Mesendoderm (in vitro differentiated cells): ENCODE measurements at regions not wholly inside any gene's neighbourhood (a gene's known extent, or its start where the extent isn't known, plus 50 kb on each side); places are given as distances from the start of the nearest gene placed in this dataset.

Experiments
- DNase-seq: peaks from one replicate; pipeline ENCODE4 v3.0.0; 2013
- H2AK5ac ChIP-seq: 2 replicates; pipeline ENCODE4 v1.6.1; 2013; ENCODE audit warnings: low read length, inconsistent platforms
- H2BK120ac ChIP-seq: 2 replicates; pipeline ENCODE4 v1.6.1; 2013; ENCODE audit warnings: low read depth, mild to moderate bottlenecking, low read length, moderate library complexity, mixed read lengths
- H2BK15ac ChIP-seq: replicated peaks from 2 replicates; pipeline ENCODE4 v1.6.1; 2013; ENCODE audit warnings: low read depth, mild to moderate bottlenecking, moderate library complexity
- H2BK5ac ChIP-seq: 2 replicates; pipeline ENCODE4 v1.6.1; 2013; ENCODE audit warnings: low read length, inconsistent platforms
- H3K18ac ChIP-seq: 2 replicates; pipeline ENCODE4 v1.6.1; 2013; ENCODE audit warnings: mild to moderate bottlenecking, low read length, mixed read lengths
- H3K23ac ChIP-seq: one replicate; pipeline ENCODE4 v1.6.1; 2013; ENCODE audit warnings: low read length
- H3K27ac ChIP-seq: 2 replicates; pipeline ENCODE4 v1.5.1; 2013; ENCODE audit warnings: low read depth, mild to moderate bottlenecking, inconsistent platforms, low read length, moderate library complexity
- H3K27me3 ChIP-seq: 2 replicates; pipeline ENCODE4 v1.6.1; 2013; ENCODE audit warnings: low read length, control low read depth, mild to moderate bottlenecking, inconsistent platforms; ENCODE audit not compliant: insufficient read depth, poor library complexity
- H3K36me3 ChIP-seq: 2 replicates; pipeline ENCODE4 v1.6.1; 2013; ENCODE audit warnings: low read length, inconsistent platforms; ENCODE audit not compliant: control insufficient read depth, insufficient read depth
- H3K4ac ChIP-seq: one replicate; pipeline ENCODE4 v1.6.1; 2013; ENCODE audit warnings: low read depth, mild to moderate bottlenecking, low read length, moderate library complexity
- H3K4me1 ChIP-seq: 2 replicates; pipeline ENCODE4 v1.6.1; 2013; ENCODE audit warnings: low read depth, low read length, inconsistent platforms; ENCODE audit not compliant: control insufficient read depth
- H3K4me2 ChIP-seq: 2 replicates; pipeline ENCODE4 v1.6.1; 2013; ENCODE audit warnings: low read length
- H3K4me3 ChIP-seq: 2 replicates; pipeline ENCODE4 v1.5.1; 2013; ENCODE audit warnings: mild to moderate bottlenecking, low read length
- H3K56ac ChIP-seq: one replicate; pipeline ENCODE4 v1.6.1; 2013; ENCODE audit warnings: low read length
- H3K79me1 ChIP-seq: 2 replicates; pipeline ENCODE4 v1.6.1; 2013; ENCODE audit warnings: low read length, inconsistent platforms
- H3K79me2 ChIP-seq: 2 replicates; pipeline ENCODE4 v1.6.1; 2013; ENCODE audit warnings: mild to moderate bottlenecking, low read length; ENCODE audit not compliant: control insufficient read depth, insufficient read depth
- H3K9ac ChIP-seq: 2 replicates; pipeline ENCODE4 v1.6.1; 2013; ENCODE audit warnings: low read length, inconsistent platforms
- H4K5ac ChIP-seq: one replicate; pipeline ENCODE4 v1.6.1; 2013; ENCODE audit warnings: low read length
- H4K8ac ChIP-seq: one replicate; pipeline ENCODE4 v1.6.1; 2013; ENCODE audit warnings: low read depth, mild to moderate bottlenecking, control low read depth, low read length, moderate library complexity
- WGBS: extraction: QIAGEN DNeasy Blood & Tissue Kit; methylation state at CpG from one replicate; pipeline ENCODE4 v1.1.7; 2013; ENCODE audit warnings: low lambda C conversion rate, missing lambda C conversion rate; ENCODE audit not compliant: insufficient coverage; ENCODE audit errors: extremely low coverage; 5-methylcytosine and 5-hydroxymethylcytosine counted together

DNA sequence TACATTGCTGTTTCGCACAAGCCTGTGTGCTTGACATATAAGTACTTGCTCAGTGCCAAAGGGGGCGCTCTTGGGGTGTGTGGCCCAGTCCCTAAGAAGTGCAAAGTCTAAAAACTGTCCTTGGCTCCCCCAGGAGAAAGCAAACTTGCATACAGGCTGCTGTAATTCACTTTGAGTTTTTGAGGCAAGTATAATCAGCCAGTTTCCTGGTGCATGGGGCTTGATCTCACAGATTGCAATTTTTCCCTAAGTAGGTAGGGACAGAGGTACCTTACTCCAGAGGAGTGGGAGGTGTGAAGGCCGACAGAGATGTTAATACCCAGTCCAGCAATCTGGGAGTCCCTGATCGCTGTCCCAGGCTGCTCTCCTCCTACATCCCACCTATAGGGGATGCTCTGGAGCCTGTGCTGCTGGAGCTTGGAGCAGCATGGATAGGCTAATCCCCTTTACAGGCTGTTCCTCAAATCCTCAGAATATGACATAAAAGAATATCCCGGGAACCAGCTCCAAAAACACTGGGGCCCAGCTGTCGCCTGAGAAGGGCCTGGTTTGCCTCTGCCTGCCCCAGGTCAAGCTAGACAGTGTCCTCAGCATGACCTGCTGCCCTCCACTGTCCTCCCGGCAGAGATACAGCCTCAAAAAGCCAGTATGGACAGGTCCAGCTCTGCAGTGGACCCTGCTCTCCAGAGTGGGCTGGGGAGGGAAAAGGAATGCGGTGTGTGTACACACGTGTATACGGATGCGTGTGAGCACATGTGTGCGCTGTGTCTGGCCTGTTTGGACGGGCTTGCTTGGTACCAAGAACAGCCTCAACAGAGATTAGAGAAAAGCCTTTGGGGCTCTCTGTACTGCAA is 136.5 kb upstream of the HAAO start:
- no peak overlapping the region for H2BK120ac ChIP-seq
- H3K36me3 ChIP-seq = no peaks in the 10 kb centered on the region
- no CpG with 5 or more reads among the region's 13 CpGs for WGBS
- H3K23ac ChIP-seq = no peak overlapping the region
- peak overlapping the region; percentile 80 for H2AK5ac ChIP-seq
- H3K79me1 ChIP-seq = no peaks in the 10 kb centered on the region
- peak; percentile 90 for DNase-seq
- no peak overlapping the region for H4K5ac ChIP-seq
- H3K27ac ChIP-seq = peak overlapping the region; percentile 77
- no peak overlapping the region for H3K4me2 ChIP-seq
- peak overlapping the region; percentile 14 for H3K9ac ChIP-seq
- H3K18ac ChIP-seq = peak overlapping the region; percentile 53
- H3K4me1 ChIP-seq = peaks cover 28% of the 10 kb centered on the region
- peak overlapping the region; percentile 56 for H2BK5ac ChIP-seq
- peak overlapping the region; percentile 25 for H3K4ac ChIP-seq
- H3K56ac ChIP-seq = peak overlapping the region; percentile 68
- no peak overlapping the region for H2BK15ac ChIP-seq
- no peak overlapping the region for H4K8ac ChIP-seq
- H3K4me3 ChIP-seq = no peak overlapping the region
- no peaks in the 10 kb centered on the region for H3K27me3 ChIP-seq
- H3K79me2 ChIP-seq = no peaks in the 10 kb centered on the region

DNA sequence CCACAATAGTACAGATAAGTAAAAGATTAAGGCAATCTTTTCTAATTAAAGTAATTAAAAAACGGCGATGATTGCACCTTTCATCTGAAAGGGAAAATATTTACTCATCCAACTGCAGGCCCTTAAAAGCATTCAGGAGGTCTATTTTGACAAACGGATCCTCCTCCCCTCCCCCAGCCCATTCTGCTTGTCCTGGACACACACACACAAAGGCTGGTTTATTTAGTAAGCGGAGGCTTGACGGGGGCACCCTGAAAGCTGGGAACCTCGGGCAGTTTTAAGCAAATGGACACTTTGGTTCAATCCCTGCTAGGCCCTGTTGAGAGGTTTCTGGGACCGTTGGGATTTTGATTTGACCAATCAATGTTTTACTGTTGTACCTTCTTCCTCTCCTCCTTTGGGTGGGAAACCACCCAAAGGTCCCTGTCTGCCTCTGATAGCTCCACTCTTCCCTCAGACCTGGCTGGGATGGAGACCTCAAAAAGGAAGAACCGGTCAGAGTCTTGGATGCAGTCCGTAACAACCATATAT is 135.8 kb upstream of the HAAO start:
- Histone ChIP-seq H3K79me1 (no peaks in the 10 kb centered on the region), H3K27ac (peak overlapping the region; percentile 41), H3K4me1 (peaks cover 30% of the 10 kb centered on the region), H3K79me2 (no peaks in the 10 kb centered on the region), H3K18ac (no peak overlapping the region), H3K27me3 (no peaks in the 10 kb centered on the region), H3K9ac (peak overlapping the region; percentile 46), H3K4me3 (no peak overlapping the region), H3K36me3 (no peaks in the 10 kb centered on the region), H3K56ac (peak overlapping the region; percentile 66), H4K8ac (no peak overlapping the region), H3K4ac (no peak overlapping the region), H2BK15ac (no peak overlapping the region), H2BK120ac (no peak overlapping the region), H2BK5ac (no peak overlapping the region), H3K4me2 (no peak overlapping the region), H2AK5ac (no peak overlapping the region), H3K23ac (no peak overlapping the region), H4K5ac (no peak overlapping the region)
- no peak for DNase-seq
- WGBS = no CpG with 5 or more reads among the region's 9 CpGs

DNA sequence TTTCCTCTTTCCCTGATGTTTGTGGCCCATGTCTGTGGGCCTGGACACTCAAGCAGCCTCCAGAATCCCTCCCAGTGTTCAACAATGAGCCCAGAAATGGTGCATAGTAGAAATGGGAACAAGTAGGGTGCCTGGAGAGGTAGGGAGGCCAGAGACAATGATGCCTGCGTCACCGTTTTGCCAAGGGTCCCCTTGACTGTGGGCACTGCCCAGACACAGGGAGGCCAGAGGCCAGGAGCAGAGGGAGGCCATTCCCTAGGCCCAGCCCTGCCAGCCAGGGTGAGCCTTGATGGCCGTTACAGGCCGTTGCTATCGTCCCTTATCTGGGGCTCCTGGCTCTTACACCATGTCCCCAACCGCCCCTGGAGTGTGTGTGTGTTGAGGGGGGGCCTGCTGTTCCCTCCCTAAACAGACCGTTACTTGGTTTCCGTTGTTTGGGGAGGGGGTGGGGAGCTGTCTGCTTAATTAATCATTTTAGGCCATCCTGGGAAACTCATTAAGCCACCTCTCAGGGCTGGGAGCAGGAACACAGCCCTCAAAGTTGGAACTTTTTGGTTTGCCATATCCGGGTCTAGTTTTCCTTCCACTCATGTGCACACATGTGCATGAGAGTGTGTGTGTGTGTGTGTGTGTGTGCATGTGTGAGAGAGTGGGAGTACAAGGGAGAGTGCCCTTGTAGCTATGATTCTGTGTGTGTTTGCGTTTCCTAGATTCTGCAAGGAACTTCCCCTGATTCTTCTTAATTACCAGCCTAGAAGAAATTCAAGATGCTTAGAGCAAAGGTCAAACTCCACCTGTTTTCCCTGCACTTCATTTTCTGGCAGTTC is 135.2 kb upstream of the HAAO start:
- Histone ChIP-seq H2BK120ac (no peak overlapping the region), H3K23ac (no peak overlapping the region), H3K56ac (peak overlapping the region; percentile 61), H4K8ac (no peak overlapping the region), H3K4me2 (no peak overlapping the region), H2AK5ac (peak overlapping the region; percentile 47), H3K27me3 (no peaks in the 10 kb centered on the region), H2BK5ac (no peak overlapping the region), H3K18ac (no peak overlapping the region), H3K79me2 (no peaks in the 10 kb centered on the region), H3K4me3 (no peak overlapping the region), H3K9ac (no peak overlapping the region), H3K79me1 (no peaks in the 10 kb centered on the region), H3K4ac (no peak overlapping the region), H3K4me1 (peaks cover 30% of the 10 kb centered on the region), H3K27ac (peak overlapping the region; percentile 54), H4K5ac (no peak overlapping the region), H3K36me3 (no peaks in the 10 kb centered on the region), H2BK15ac (no peak overlapping the region)
- DNase-seq = no peak
- no CpG with 5 or more reads among the region's 10 CpGs for WGBS

DNA sequence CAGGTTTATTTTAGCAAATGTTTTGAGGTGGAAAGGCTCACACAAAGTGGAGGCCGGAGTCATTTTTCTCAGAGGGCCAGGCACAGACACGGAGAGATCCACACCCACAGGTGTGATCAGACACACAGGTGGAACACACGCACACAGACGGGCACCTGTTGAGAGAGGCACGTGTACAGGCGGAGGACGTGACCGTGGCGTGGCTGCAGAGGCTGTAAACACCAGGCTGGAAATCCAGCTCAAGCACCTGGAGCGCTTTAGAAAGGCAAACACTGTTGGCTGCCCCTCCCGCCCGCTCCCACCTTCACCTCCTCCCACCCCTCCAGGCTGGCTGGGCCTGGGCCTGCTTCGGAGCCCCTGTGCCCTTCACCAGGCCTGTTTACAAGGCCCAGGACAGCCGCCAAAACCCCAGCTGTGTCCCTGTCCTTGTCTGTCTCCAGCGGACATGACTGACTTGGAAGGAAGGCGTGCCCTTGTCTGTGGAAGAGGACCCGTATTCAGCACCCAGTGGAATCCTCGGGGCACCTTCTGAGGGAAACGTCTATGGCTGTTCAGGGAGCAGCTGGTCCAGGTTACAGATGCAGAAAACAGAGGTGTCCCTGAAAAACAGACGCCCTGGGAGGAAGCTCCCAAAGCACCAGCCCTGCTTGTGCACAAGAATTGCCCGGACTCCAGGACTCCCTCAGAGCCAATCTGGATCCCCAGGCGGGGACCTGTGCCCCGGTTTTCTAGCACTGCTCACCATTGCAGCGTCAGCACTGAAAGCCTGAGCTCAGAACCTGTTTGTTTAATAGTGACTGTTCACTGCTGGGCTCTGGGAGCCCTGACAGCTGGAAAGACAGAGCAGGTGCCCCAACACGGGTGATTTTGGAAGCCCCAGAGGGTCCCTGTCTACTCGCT is 134.3 kb upstream of the HAAO start:
- H3K4me1 ChIP-seq = peaks cover 30% of the 10 kb centered on the region
- no peak overlapping the region for H3K23ac ChIP-seq
- no peak overlapping the region for H3K4me3 ChIP-seq
- WGBS = no CpG with 5 or more reads among the region's 26 CpGs
- H2AK5ac ChIP-seq = peak overlapping the region; percentile 47
- H3K9ac ChIP-seq = no peak overlapping the region
- no peak overlapping the region for H2BK120ac ChIP-seq
- H3K27ac ChIP-seq = no peak overlapping the region
- no peaks in the 10 kb centered on the region for H3K79me1 ChIP-seq
- no peak overlapping the region for H4K5ac ChIP-seq
- no peak overlapping the region for H3K4me2 ChIP-seq
- no peak overlapping the region for H4K8ac ChIP-seq
- H3K36me3 ChIP-seq = no peaks in the 10 kb centered on the region
- peak overlapping the region; percentile 45 for H3K18ac ChIP-seq
- no peak for DNase-seq
- H2BK15ac ChIP-seq = peak overlapping the region; percentile 48
- no peaks in the 10 kb centered on the region for H3K79me2 ChIP-seq
- no peaks in the 10 kb centered on the region for H3K27me3 ChIP-seq
- H2BK5ac ChIP-seq = no peak overlapping the region
- peak overlapping the region; percentile 56 for H3K4ac ChIP-seq
- H3K56ac ChIP-seq = peak overlapping the region; percentile 77

DNA sequence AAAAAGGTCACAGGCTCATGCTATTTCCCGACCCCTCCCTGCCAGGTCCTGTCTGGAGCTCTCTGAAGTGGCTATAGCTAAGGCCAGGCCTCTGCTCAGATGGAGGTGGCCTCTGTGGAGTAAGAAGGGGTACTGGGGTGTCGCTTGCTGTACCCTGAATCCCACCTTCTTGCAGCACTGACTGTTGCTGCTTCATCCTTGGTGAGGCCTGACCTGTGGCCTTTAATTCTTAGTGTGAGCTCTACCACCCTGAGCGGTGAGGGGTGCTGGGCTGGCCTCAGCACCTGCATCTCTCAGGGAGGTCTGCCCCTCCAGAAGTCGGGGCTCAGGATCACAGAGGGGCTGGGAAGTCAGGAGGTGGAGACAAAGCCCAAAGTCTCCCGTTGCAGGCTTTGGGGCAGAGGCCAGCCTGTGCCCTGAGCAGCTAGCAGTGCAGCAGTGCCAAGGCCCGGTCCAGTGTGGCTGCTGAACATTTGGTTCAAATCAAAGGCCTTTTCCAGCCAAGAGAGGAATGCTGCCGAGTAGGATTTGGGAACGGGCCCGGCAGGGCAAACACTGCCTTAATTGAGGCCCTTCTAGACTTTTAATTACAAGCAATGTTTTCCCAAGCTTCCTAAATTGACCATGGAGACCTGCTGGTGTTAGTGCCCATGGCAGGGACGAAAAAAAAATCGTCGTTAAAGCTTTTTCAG is 133.5 kb upstream of the HAAO start:
- Histone ChIP-seq H3K4me1 (peaks cover 29% of the 10 kb centered on the region), H4K8ac (no peak overlapping the region), H2BK120ac (no peak overlapping the region), H2BK15ac (no peak overlapping the region), H3K18ac (peak overlapping the region; percentile 44), H3K56ac (peak overlapping the region; percentile 50), H4K5ac (no peak overlapping the region), H3K4me3 (no peak overlapping the region), H3K79me2 (no peaks in the 10 kb centered on the region), H3K9ac (no peak overlapping the region), H3K27me3 (no peaks in the 10 kb centered on the region), H3K36me3 (no peaks in the 10 kb centered on the region), H2AK5ac (peak overlapping the region; percentile 37), H3K79me1 (no peaks in the 10 kb centered on the region), H3K4me2 (no peak overlapping the region), H3K23ac (no peak overlapping the region), H3K4ac (no peak overlapping the region), H3K27ac (no peak overlapping the region), H2BK5ac (peak overlapping the region; percentile 6)
- DNase-seq = no peak
- no CpG with 5 or more reads among the region's 12 CpGs for WGBS
